ENCODE measurements at regions not wholly inside any gene's neighbourhood (a gene's known extent, or its start where the extent isn't known, plus 50 kb on each side); places are given as distances from the start of the nearest gene placed in this dataset.

DNA sequence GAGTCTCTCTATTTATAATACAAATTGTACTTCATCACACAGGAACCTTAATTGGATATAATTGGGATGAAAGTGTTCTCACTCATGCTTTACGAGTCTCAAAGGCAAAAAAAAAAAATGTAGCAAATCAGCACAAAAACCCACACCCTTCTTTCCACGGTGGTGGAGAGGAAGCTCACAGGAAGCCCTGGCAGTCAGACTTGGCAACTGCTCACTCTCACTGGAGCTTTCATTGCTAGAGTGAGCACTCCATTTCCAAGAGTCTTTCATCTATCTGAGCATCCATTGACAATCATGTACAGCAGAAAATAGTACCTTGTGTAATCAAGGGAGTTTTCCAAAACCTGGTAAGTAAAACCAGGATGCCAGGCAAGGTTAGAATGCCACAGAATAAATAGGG is 2159.4 kb upstream of the AGA start:
- H3K4me3 ChIP-seq (replicated peaks in 1 of 2; ENCODE audit: low read depth in 1 of 2, low read length in 2 of 2): no peak overlapping the region
- CTCF ChIA-PET: no interaction called here

DNA sequence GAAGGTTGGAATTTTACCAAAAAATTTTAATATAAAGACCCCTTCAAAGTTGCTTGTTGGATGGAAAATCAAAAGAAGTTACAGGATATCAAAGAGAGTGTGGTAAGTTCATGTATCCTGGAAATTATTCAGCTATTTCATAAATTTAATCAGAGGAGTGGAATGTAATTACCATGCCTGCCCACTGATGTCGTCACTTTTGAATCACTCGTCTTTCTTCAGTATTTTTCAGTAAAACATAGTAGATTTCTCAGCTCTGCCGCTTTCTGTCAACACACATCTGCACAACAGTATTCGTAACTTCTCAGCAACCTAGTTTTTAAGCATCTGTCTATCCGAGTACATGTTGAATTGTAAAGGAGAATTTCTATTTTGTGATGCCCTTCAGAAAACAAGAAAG is 2163.0 kb upstream of the AGA start:
- Histone ChIP-seq H3K36me3 (ENCODE audit: control insufficient read depth in 1 of 2, insufficient read depth in 2 of 2, low read length in 2 of 2) (no peaks in the 10 kb centered on the region), H2AFZ (ENCODE audit: low read depth, low read length, poor library complexity, severe bottlenecking) (no peak overlapping the region), H3K79me2 (ENCODE audit: insufficient read depth, low read length) (no peaks in the 10 kb centered on the region), H3K4me3 (replicated peaks in 1 of 2; ENCODE audit: low read depth in 1 of 2, low read length in 2 of 2) (no peak overlapping the region), H3K27me3 (ENCODE audit: insufficient read depth, low read length) (no peaks in the 10 kb centered on the region), H3K9ac (ENCODE audit: low read length) (no peak overlapping the region), H3K27ac (ENCODE audit: low read depth, low read length) (no peak overlapping the region), H3K4me1 (ENCODE audit: control insufficient read depth in 1 of 2, insufficient read depth in 2 of 2, low read length in 2 of 2) (no peaks in the 10 kb centered on the region), H3K4me2 (ENCODE audit: low read length) (no peak overlapping the region), H4K20me1 (ENCODE audit: insufficient read depth) (no peaks in the 10 kb centered on the region), H3K9me3 (ENCODE audit: control insufficient read depth in 1 of 2, insufficient read depth in 1 of 2, low read depth in 1 of 2, low read length in 2 of 2) (no peaks in the 10 kb centered on the region), H3K9me2 (ENCODE audit: insufficient read depth) (no peaks in the 10 kb centered on the region)
- intact Hi-C loops (cut with micrococcal nuclease): no loop called here
- DNase-seq (ENCODE audit: low read depth, low spot score): no peak
- RAD21 ChIA-PET (ENCODE audit: low non-redundant PET in 1 of 2, low total read pairs in 2 of 2, uncharacterized antibody in 2 of 2, unreplicated experiment in 2 of 2): no interaction called here
- POLR2A ChIA-PET: no interaction called here
- BruUV-seq (replicated peaks): no TSS peak
- CTCF ChIA-PET: no interaction called here
- ATAC-seq: no peak
- TF ChIP-seq ZFX (IDR thresholded peaks at IDR 0.05) (no peak), SIN3A (IDR thresholded peaks at IDR 0.05; ENCODE audit: low read depth) (no peak), EGR1 (IDR thresholded peaks at IDR 0.05; ENCODE audit: low read depth) (no peak), YY1 (IDR thresholded peaks at IDR 0.05; ENCODE audit: extremely low read depth, insufficient replicate concordance, low read depth, low read length) (no peak), SRF (IDR thresholded peaks at IDR 0.05; ENCODE audit: low read depth) (no peak), JUND (IDR thresholded peaks at IDR 0.05) (no peak), EZH2phosphoT487 (IDR thresholded peaks at IDR 0.05; ENCODE audit: borderline replicate concordance) (no peak), ELF1 (IDR thresholded peaks at IDR 0.05; ENCODE audit: borderline replicate concordance, low read depth) (no peak), TCF7L2 (IDR thresholded peaks at IDR 0.05; ENCODE audit: borderline replicate concordance, extremely low read depth, insufficient read depth, insufficient read length) (no peak), POLR2A (IDR thresholded peaks at IDR 0.05; ENCODE audit: borderline replicate concordance, extremely low read depth, insufficient read depth, insufficient read length) (no peak)
- TF ChIP-seq, protein P1, sequence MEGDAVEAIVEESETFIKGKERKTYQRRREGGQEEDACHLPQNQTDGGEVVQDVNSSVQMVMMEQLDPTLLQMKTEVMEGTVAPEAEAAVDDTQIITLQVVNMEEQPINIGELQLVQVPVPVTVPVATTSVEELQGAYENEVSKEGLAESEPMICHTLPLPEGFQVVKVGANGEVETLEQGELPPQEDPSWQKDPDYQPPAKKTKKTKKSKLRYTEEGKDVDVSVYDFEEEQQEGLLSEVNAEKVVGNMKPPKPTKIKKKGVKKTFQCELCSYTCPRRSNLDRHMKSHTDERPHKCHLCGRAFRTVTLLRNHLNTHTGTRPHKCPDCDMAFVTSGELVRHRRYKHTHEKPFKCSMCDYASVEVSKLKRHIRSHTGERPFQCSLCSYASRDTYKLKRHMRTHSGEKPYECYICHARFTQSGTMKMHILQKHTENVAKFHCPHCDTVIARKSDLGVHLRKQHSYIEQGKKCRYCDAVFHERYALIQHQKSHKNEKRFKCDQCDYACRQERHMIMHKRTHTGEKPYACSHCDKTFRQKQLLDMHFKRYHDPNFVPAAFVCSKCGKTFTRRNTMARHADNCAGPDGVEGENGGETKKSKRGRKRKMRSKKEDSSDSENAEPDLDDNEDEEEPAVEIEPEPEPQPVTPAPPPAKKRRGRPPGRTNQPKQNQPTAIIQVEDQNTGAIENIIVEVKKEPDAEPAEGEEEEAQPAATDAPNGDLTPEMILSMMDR (IDR thresholded peaks at IDR 0.05 in 2 of 3, conservative IDR thresholded peaks at IDR 0.05 in 1 of 3; ENCODE audit: borderline replicate concordance in 1 of 3, insufficient read depth in 1 of 3, low read depth in 2 of 3, low read length in 2 of 3): no peak
- TF ChIP-seq, protein P2, sequence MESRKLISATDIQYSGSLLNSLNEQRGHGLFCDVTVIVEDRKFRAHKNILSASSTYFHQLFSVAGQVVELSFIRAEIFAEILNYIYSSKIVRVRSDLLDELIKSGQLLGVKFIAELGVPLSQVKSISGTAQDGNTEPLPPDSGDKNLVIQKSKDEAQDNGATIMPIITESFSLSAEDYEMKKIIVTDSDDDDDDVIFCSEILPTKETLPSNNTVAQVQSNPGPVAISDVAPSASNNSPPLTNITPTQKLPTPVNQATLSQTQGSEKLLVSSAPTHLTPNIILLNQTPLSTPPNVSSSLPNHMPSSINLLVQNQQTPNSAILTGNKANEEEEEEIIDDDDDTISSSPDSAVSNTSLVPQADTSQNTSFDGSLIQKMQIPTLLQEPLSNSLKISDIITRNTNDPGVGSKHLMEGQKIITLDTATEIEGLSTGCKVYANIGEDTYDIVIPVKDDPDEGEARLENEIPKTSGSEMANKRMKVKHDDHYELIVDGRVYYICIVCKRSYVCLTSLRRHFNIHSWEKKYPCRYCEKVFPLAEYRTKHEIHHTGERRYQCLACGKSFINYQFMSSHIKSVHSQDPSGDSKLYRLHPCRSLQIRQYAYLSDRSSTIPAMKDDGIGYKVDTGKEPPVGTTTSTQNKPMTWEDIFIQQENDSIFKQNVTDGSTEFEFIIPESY (IDR thresholded peaks at IDR 0.05; ENCODE audit: extremely low read depth, insufficient replicate concordance, low read length): no peak
- TF ChIP-seq, protein P3, sequence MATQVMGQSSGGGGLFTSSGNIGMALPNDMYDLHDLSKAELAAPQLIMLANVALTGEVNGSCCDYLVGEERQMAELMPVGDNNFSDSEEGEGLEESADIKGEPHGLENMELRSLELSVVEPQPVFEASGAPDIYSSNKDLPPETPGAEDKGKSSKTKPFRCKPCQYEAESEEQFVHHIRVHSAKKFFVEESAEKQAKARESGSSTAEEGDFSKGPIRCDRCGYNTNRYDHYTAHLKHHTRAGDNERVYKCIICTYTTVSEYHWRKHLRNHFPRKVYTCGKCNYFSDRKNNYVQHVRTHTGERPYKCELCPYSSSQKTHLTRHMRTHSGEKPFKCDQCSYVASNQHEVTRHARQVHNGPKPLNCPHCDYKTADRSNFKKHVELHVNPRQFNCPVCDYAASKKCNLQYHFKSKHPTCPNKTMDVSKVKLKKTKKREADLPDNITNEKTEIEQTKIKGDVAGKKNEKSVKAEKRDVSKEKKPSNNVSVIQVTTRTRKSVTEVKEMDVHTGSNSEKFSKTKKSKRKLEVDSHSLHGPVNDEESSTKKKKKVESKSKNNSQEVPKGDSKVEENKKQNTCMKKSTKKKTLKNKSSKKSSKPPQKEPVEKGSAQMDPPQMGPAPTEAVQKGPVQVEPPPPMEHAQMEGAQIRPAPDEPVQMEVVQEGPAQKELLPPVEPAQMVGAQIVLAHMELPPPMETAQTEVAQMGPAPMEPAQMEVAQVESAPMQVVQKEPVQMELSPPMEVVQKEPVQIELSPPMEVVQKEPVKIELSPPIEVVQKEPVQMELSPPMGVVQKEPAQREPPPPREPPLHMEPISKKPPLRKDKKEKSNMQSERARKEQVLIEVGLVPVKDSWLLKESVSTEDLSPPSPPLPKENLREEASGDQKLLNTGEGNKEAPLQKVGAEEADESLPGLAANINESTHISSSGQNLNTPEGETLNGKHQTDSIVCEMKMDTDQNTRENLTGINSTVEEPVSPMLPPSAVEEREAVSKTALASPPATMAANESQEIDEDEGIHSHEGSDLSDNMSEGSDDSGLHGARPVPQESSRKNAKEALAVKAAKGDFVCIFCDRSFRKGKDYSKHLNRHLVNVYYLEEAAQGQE (IDR thresholded peaks at IDR 0.05; ENCODE audit: low read depth): no peak

More for the DNA sequence above, 2159.4 kb upstream of the AGA start:
- Histone ChIP-seq H3K9me2 (ENCODE audit: insufficient read depth) (no peaks in the 10 kb centered on the region), H3K27me3 (ENCODE audit: insufficient read depth, low read length) (no peaks in the 10 kb centered on the region), H3K9me3 (ENCODE audit: control insufficient read depth in 1 of 2, insufficient read depth in 1 of 2, low read depth in 1 of 2, low read length in 2 of 2) (no peaks in the 10 kb centered on the region), H3K36me3 (ENCODE audit: control insufficient read depth in 1 of 2, insufficient read depth in 2 of 2, low read length in 2 of 2) (no peaks in the 10 kb centered on the region), H3K4me2 (ENCODE audit: low read length) (no peak overlapping the region), H2AFZ (ENCODE audit: low read depth, low read length, poor library complexity, severe bottlenecking) (no peak overlapping the region), H3K79me2 (ENCODE audit: insufficient read depth, low read length) (no peaks in the 10 kb centered on the region), H3K9ac (ENCODE audit: low read length) (no peak overlapping the region), H3K27ac (ENCODE audit: low read depth, low read length) (no peak overlapping the region), H3K4me1 (ENCODE audit: control insufficient read depth in 1 of 2, insufficient read depth in 2 of 2, low read length in 2 of 2) (no peaks in the 10 kb centered on the region), H4K20me1 (ENCODE audit: insufficient read depth) (no peaks in the 10 kb centered on the region)
- intact Hi-C loops (cut with micrococcal nuclease): no loop called here
- ChIA-PET POLR2A (no interaction called here), RAD21 (ENCODE audit: low non-redundant PET in 1 of 2, low total read pairs in 2 of 2, uncharacterized antibody in 2 of 2, unreplicated experiment in 2 of 2) (no interaction called here)
- DNase-seq (ENCODE audit: low read depth, low spot score) (no peak), ATAC-seq (no peak)
- TF ChIP-seq ELF1 (IDR thresholded peaks at IDR 0.05; ENCODE audit: borderline replicate concordance, low read depth) (no peak), YY1 (IDR thresholded peaks at IDR 0.05; ENCODE audit: extremely low read depth, insufficient replicate concordance, low read depth, low read length) (no peak), ZFX (IDR thresholded peaks at IDR 0.05) (no peak)
- no TSS peak for BruUV-seq (replicated peaks)

Measured in HCT116 (cell line).